Parathyroid adenoma (tissue), 2 donors: ENCODE measurements at regions not wholly inside any gene's neighbourhood (a gene's known extent, or its start where the extent isn't known, plus 50 kb on each side); places are given as distances from the start of the nearest gene placed in this dataset.

ENCODE experiments used
- H2AFZ ChIP-seq: fragments of 300-600 bp; sonication (generic); one replicate; pipeline ENCODE4 v1.7.0; 2017; ENCODE audit warnings: antibody characterized with exemption, mild to moderate bottlenecking
- H3K27ac ChIP-seq: fragments of 300-600 bp; sonication (generic); one replicate; pipeline ENCODE4 v1.7.0; 2017
- H3K27me3 ChIP-seq: fragments of 300-600 bp; sonication (generic); one replicate; pipeline ENCODE4 v1.7.0; 2017; ENCODE audit warnings: low read length; ENCODE audit not compliant: control insufficient read depth, insufficient read depth
- H3K36me3 ChIP-seq: fragments of 300-600 bp; sonication (generic); one replicate; pipeline ENCODE4 v1.7.0; 2017; ENCODE audit warnings: low read length; ENCODE audit not compliant: control insufficient read depth, insufficient read depth
- H3K4me1 ChIP-seq: fragments of 300-600 bp; sonication (generic); one replicate; pipeline ENCODE4 v1.7.0; 2017; ENCODE audit warnings: control low read depth
- H3K4me2 ChIP-seq: fragments of 300-600 bp; sonication (generic); one replicate; pipeline ENCODE4 v1.7.0; 2017; ENCODE audit warnings: low read length
- H3K4me3 ChIP-seq: fragments of 300-600 bp; sonication (generic); one replicate; pipeline ENCODE4 v1.7.0; 2017; ENCODE audit warnings: low read depth, low read length
- H3K79me2 ChIP-seq: fragments of 300-600 bp; sonication (generic); one replicate; pipeline ENCODE4 v1.7.0; 2017; ENCODE audit warnings: control low read depth
- H3K9ac ChIP-seq: fragments of 300-600 bp; sonication (generic); one replicate; pipeline ENCODE4 v1.7.0; 2017; ENCODE audit warnings: mild to moderate bottlenecking
- H3K9me3 ChIP-seq: fragments of 300-600 bp; sonication (generic); one replicate; pipeline ENCODE4 v1.7.0; 2017; ENCODE audit warnings: low read length; ENCODE audit not compliant: control insufficient read depth
- TF ChIP-seq, protein P1 (sequence below): fragments of 300-600 bp; sonication (generic); IDR thresholded peaks from one replicate; pipeline ENCODE4 v1.7.0; 2017; ENCODE audit warnings: antibody characterized with exemption, mild to moderate bottlenecking
- donor health status: primary hyperparathyroidism.

DNA sequence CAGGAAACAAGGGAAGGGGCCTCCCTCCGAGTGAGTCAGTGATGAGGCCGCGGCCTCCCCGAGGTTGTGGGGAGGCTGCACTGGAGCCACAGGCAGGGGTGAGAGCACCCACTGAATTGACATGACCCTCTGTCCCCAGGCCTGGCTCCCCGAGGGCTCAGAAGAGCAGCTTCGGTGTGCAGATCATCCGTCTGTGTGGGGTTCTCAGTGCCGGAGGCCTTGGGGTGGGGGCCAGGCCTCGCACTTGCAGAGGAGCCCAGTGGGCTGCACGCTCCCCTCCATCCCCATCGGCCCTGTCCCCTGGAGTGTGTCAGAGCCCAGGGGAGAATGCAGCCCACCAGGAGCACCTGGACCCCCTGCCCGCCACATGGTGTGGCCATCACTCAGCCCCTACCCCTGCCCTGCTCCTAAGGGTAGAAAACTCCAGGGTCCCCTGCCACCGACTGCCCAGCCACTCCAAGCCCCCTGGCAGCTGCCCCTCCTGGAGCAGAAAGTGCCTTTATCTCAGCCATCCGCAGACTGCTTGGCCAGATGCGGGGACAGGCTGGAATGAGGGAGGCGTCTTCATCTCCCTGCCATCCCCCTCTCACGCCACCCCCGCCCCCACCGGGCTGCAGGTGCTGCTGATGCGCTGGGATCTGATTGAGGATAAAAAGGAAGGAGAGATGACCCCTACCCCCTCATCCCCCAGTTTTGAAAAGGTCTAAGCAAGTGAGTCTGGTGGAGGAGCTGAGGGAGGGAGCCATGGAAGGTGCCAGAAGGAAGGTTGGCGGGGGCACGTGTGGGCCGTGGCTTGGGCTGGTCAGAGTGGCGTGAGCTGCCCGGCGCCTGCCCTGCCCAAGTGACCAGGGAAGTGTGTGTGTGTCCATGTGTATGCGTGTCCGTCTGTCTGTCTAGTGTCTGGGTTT lies 358.3 kb downstream of the SEC14L1 start:
- Histone ChIP-seq H3K36me3 (no peaks in the 10 kb centered on the region), H3K9me3 (no peaks in the 10 kb centered on the region)
- TF ChIP-seq, protein P1, sequence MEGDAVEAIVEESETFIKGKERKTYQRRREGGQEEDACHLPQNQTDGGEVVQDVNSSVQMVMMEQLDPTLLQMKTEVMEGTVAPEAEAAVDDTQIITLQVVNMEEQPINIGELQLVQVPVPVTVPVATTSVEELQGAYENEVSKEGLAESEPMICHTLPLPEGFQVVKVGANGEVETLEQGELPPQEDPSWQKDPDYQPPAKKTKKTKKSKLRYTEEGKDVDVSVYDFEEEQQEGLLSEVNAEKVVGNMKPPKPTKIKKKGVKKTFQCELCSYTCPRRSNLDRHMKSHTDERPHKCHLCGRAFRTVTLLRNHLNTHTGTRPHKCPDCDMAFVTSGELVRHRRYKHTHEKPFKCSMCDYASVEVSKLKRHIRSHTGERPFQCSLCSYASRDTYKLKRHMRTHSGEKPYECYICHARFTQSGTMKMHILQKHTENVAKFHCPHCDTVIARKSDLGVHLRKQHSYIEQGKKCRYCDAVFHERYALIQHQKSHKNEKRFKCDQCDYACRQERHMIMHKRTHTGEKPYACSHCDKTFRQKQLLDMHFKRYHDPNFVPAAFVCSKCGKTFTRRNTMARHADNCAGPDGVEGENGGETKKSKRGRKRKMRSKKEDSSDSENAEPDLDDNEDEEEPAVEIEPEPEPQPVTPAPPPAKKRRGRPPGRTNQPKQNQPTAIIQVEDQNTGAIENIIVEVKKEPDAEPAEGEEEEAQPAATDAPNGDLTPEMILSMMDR = no peak

DNA sequence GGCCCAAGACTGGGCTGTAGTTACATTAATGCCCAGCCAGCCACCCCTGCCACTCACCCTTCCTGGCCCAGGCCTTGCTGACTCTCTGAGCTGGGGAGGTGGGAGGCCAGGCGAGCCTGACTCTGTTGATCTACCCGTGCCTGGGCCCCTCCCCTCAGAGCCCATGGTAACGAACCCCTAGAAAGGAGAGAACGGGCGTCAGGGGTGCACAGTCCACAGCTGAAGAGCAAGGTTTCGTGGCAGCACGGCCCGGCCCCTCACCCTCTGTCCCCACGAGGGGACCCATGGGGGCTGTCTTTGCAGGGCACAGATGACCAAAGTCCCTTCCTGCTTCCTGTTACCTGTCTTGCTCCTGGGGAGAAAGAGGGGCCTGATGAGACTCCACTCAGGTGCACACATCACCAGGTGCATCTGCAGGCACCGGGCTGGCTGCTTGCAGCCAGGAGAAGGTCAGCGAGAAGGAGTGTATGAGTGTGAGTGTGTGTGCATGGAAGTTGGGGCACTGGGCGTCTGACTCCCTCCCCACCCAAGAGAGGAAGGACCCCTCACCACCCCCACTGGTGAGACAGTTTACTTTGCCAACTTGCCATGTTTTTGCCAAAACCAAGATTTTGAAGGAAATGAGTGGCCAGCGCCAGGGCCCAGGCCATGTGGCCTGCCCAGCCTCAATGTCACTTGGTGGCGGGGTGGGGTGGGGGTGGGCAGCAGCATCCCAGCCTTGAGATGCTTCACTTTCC lies 359.1 kb downstream of the SEC14L1 start:
- Histone ChIP-seq H3K36me3 (no peaks in the 10 kb centered on the region), H3K4me2 (no peak overlapping the region), H3K79me2 (no peaks in the 10 kb centered on the region), H2AFZ (no peak overlapping the region), H3K4me1 (no peaks in the 10 kb centered on the region), H3K9me3 (no peaks in the 10 kb centered on the region), H3K4me3 (no peak overlapping the region), H3K27ac (no peak overlapping the region), H3K9ac (no peak overlapping the region), H3K27me3 (no peaks in the 10 kb centered on the region)
- TF ChIP-seq, protein P1 = no peak

More for the DNA sequence above, 358.3 kb downstream of the SEC14L1 start:
- no peak overlapping the region for H3K4me2 ChIP-seq
- no peak overlapping the region for H3K9ac ChIP-seq
- H3K4me3 ChIP-seq = no peak overlapping the region
- H3K79me2 ChIP-seq = no peaks in the 10 kb centered on the region
- H3K27ac ChIP-seq = no peak overlapping the region
- no peak overlapping the region for H2AFZ ChIP-seq
- no peaks in the 10 kb centered on the region for H3K27me3 ChIP-seq
- H3K4me1 ChIP-seq = no peaks in the 10 kb centered on the region

DNA sequence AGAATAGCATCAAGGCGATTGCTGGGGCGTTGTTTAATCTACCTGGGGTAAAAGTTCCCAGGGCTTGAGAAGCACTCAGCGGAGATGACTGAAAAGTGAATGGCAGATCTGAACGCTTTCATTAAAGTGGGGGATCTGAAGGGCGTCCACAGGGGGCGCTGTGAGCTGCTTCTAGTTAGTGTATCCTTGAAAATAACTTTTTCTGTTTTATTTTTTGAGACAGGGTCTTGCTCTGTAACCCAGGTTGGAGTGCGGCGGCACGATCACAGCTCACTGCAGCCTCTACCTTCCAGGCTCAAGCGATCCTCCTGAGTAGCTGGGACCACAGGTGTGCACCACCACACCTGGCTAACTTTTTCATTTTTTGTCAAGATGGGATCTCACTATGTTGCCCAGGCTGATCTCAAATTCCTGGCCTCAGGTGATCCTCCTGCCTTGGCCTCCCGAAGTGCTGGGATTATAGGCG lies 360.4 kb downstream of the SEC14L1 start:
- no peaks in the 10 kb centered on the region for H3K79me2 ChIP-seq
- no peaks in the 10 kb centered on the region for H3K4me1 ChIP-seq
- no peak overlapping the region for H3K4me2 ChIP-seq
- H3K9ac ChIP-seq = no peak overlapping the region
- TF ChIP-seq, protein P1 = peak; percentile 15
- H3K27me3 ChIP-seq = no peaks in the 10 kb centered on the region
- no peak overlapping the region for H3K4me3 ChIP-seq
- no peak overlapping the region for H3K27ac ChIP-seq
- H3K36me3 ChIP-seq = no peaks in the 10 kb centered on the region
- no peak overlapping the region for H2AFZ ChIP-seq
- no peaks in the 10 kb centered on the region for H3K9me3 ChIP-seq

DNA sequence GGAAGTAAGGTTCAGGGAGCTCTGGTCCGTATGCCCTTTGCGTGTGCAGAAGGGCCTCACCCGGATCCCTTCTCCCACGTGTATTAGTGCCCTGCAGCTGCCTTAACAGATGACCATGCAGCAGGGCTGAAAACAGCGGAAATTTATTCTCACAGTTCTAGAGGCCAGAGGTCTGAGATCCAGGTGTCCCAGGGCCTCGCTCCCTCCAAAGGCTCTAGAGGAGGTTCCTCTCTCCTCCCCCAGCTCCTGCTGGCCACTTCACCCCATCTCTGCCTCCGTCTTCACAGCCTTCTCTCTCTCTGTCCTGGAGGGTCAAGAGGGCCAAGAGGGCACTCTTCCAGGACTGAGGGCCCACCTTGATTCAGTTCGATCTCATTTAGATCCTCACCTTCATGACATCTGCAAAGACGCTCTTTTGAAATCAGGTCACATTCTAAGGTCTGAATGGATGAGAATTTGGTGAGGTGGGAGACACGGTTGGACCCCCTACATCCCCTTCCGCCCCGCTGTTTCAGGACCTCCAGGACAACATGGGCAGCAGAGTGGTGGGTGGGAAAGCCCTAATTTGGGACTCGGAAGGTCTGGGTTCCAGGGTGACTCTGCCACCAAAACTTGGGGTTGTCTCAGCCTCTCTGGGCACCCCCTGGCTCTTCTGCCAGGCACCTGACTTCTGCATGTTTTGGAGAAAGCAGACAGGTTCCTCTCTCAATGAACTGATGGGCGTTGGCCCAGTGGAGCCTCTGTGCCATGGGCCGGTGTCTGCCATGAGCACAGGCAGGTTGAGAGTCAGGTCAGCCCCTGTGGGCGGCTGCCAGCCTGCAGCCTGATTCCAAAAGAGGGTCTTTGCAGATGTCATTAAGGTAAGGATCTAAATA lies 361.2 kb downstream of the SEC14L1 start:
- TF ChIP-seq, protein P1 = no peak
- H3K27ac ChIP-seq = no peak overlapping the region
- no peaks in the 10 kb centered on the region for H3K36me3 ChIP-seq
- H3K79me2 ChIP-seq = no peaks in the 10 kb centered on the region
- H3K9me3 ChIP-seq = no peaks in the 10 kb centered on the region
- H3K4me1 ChIP-seq = no peaks in the 10 kb centered on the region
- H3K4me3 ChIP-seq = no peak overlapping the region
- H3K9ac ChIP-seq = no peak overlapping the region
- H3K27me3 ChIP-seq = no peaks in the 10 kb centered on the region
- no peak overlapping the region for H2AFZ ChIP-seq
- H3K4me2 ChIP-seq = no peak overlapping the region
